Astrocyte (in vitro differentiated cells and primary cell): ENCODE measurements at regions not wholly inside any gene's neighbourhood (a gene's known extent, or its start where the extent isn't known, plus 50 kb on each side); places are given as distances from the start of the nearest gene placed in this dataset.

Source experiments
- DNase-seq: peaks from one replicate; pipeline ENCODE4 v3.0.0-alpha.2; 2010; ENCODE audit warnings: low read depth
- FAIRE-seq: peaks from 2 replicates; lab custom pipeline; 2011; peaks lifted over from hg19 to GRCh38; lab: Jason Lieb, UNC
- H2AFZ ChIP-seq: 2 replicates; pipeline ENCODE4 v1.6.0; 2012; ENCODE audit warnings: low read depth, low read length, inconsistent platforms
- H3K27ac ChIP-seq: 2 replicates; pipeline ENCODE4 v1.5.1; 2011; ENCODE audit warnings: low read depth, low read length, inconsistent platforms
- H3K27me3 ChIP-seq: 2 replicates; pipeline ENCODE4 v1.6.0; 2011; ENCODE audit warnings: low read length, inconsistent platforms; ENCODE audit not compliant: insufficient read depth
- H3K36me3 ChIP-seq: 2 replicates; pipeline ENCODE4 v1.5.1; 2011; ENCODE audit warnings: low read length, inconsistent platforms; ENCODE audit not compliant: insufficient read depth
- H3K4me1 ChIP-seq: 2 replicates; pipeline ENCODE4 v1.5.1; 2011; ENCODE audit warnings: low read length, inconsistent platforms; ENCODE audit not compliant: insufficient read depth
- H3K4me2 ChIP-seq: 2 replicates; pipeline ENCODE4 v1.6.0; 2012; ENCODE audit warnings: low read length, inconsistent platforms
- H3K4me3 ChIP-seq: 2 replicates; pipeline ENCODE4 v1.5.1; 2011; ENCODE audit warnings: low read depth, mild to moderate bottlenecking, low read length, inconsistent platforms; ENCODE audit not compliant: insufficient read depth
- H3K79me2 ChIP-seq: 2 replicates; pipeline ENCODE4 v1.6.0; 2012; ENCODE audit warnings: mild to moderate bottlenecking, low read length, inconsistent platforms; ENCODE audit not compliant: insufficient read depth
- H3K9ac ChIP-seq: 2 replicates; pipeline ENCODE4 v1.6.0; 2012; ENCODE audit warnings: mild to moderate bottlenecking, low read length, inconsistent platforms
- H3K9me3 ChIP-seq: 2 replicates; pipeline ENCODE4 v1.5.1; 2012; ENCODE audit warnings: low read depth, mild to moderate bottlenecking, low read length, inconsistent platforms; ENCODE audit not compliant: insufficient read depth
- H4K20me1 ChIP-seq: 2 replicates; pipeline ENCODE4 v1.6.0; 2012; ENCODE audit warnings: low read length, inconsistent platforms; ENCODE audit not compliant: insufficient read depth
- H3K27ac Mint-ChIP-seq: one replicate; pipeline ENCODE4 v1.8.0; 2021; ENCODE audit warnings: mild to moderate bottlenecking, mixed read lengths; ENCODE audit not compliant: unreplicated experiment
- H3K27me3 Mint-ChIP-seq: one replicate; pipeline ENCODE4 v1.8.0; 2021; ENCODE audit warnings: low read depth, mixed read lengths; ENCODE audit not compliant: unreplicated experiment
- H3K36me3 Mint-ChIP-seq: one replicate; pipeline ENCODE4 v1.8.0; 2021; ENCODE audit warnings: low read depth, mixed read lengths; ENCODE audit not compliant: unreplicated experiment
- H3K4me1 Mint-ChIP-seq: one replicate; pipeline ENCODE4 v1.8.0; 2021; ENCODE audit warnings: low read depth, mixed read lengths; ENCODE audit not compliant: unreplicated experiment
- H3K4me3 Mint-ChIP-seq: one replicate; pipeline ENCODE4 v1.8.0; 2021; ENCODE audit warnings: mild to moderate bottlenecking, moderate library complexity, mixed read lengths; ENCODE audit not compliant: unreplicated experiment
- H3K9me3 Mint-ChIP-seq: one replicate; pipeline ENCODE4 v1.8.0; 2021; ENCODE audit warnings: mild to moderate bottlenecking, mixed read lengths; ENCODE audit not compliant: unreplicated experiment
- CTCF ChIP-seq: IDR thresholded peaks from 2 replicates; pipeline ENCODE4 v1.5.1; 2011; ENCODE audit warnings: low read depth, mild to moderate bottlenecking, inconsistent platforms, low read length, moderate library complexity; ENCODE audit not compliant: insufficient read depth
- EZH2 ChIP-seq: IDR thresholded peaks from 2 replicates; pipeline ENCODE4 v1.6.1; 2012; ENCODE audit warnings: mild to moderate bottlenecking, low read length, inconsistent platforms; ENCODE audit not compliant: insufficient read depth

- Mint-ChIP-seq H3K4me3 (no peak overlapping the region), H3K36me3 (no peaks in the 10 kb centered on the region), H3K27me3 (peaks cover 6% of the 10 kb centered on the region), H3K4me1 (no peaks in the 10 kb centered on the region), H3K9me3 (peaks cover 6% of the 10 kb centered on the region), H3K27ac (no peak overlapping the region)
- Histone ChIP-seq H4K20me1 (no peaks in the 10 kb centered on the region), H3K4me2 (no peak overlapping the region), H3K9ac (no peak overlapping the region), H3K4me3 (no peak overlapping the region), H3K27ac (no peak overlapping the region), H3K36me3 (no peaks in the 10 kb centered on the region), H2AFZ (no peak overlapping the region), H3K9me3 (no peaks in the 10 kb centered on the region), H3K27me3 (peaks cover 8% of the 10 kb centered on the region), H3K4me1 (no peaks in the 10 kb centered on the region), H3K79me2 (no peaks in the 10 kb centered on the region)
- DNase-seq (no peak), FAIRE-seq (no peak)
- TF ChIP-seq CTCF (no peak), EZH2 (no peak)
Measured at GRCh38 chr5:158273035-158273434, 414.1 kb upstream of the CLINT1 start.

- DNase-seq = no peak
- no peak overlapping the region for H3K4me3 Mint-ChIP-seq
- TF ChIP-seq EZH2 = no peak
- TF ChIP-seq CTCF = no peak
- Histone ChIP-seq H3K9me3 (no peaks in the 10 kb centered on the region), H3K79me2 (no peaks in the 10 kb centered on the region), H3K4me3 (no peak overlapping the region), H3K4me1 (no peaks in the 10 kb centered on the region), H3K4me2 (no peak overlapping the region), H3K27ac (no peak overlapping the region), H3K9ac (no peak overlapping the region), H3K27me3 (peaks cover 8% of the 10 kb centered on the region), H3K36me3 (no peaks in the 10 kb centered on the region), H4K20me1 (no peaks in the 10 kb centered on the region), H2AFZ (no peak overlapping the region)
- no peak overlapping the region for H3K27ac Mint-ChIP-seq
- no peaks in the 10 kb centered on the region for H3K36me3 Mint-ChIP-seq
- peaks cover 7% of the 10 kb centered on the region for H3K9me3 Mint-ChIP-seq
- H3K4me1 Mint-ChIP-seq = no peaks in the 10 kb centered on the region
- no peak for FAIRE-seq
- peaks cover 6% of the 10 kb centered on the region for H3K27me3 Mint-ChIP-seq
Measured at GRCh38 chr5:158272409-158272808, 413.5 kb upstream of the CLINT1 start.

- Histone ChIP-seq H4K20me1 (no peaks in the 10 kb centered on the region), H3K27ac (no peak overlapping the region), H3K79me2 (no peaks in the 10 kb centered on the region), H2AFZ (no peak overlapping the region), H3K9ac (no peak overlapping the region), H3K4me2 (no peak overlapping the region), H3K9me3 (peaks cover 3% of the 10 kb centered on the region), H3K36me3 (no peaks in the 10 kb centered on the region), H3K4me1 (no peaks in the 10 kb centered on the region), H3K4me3 (no peak overlapping the region), H3K27me3 (peaks cover 8% of the 10 kb centered on the region)
- no peak for FAIRE-seq
- Mint-ChIP-seq H3K4me3 (no peak overlapping the region), H3K4me1 (no peaks in the 10 kb centered on the region), H3K36me3 (no peaks in the 10 kb centered on the region), H3K9me3 (peaks cover 13% of the 10 kb centered on the region), H3K27ac (no peak overlapping the region), H3K27me3 (peaks cover 5% of the 10 kb centered on the region)
- no peak for DNase-seq
- TF ChIP-seq EZH2 (no peak), CTCF (no peak)
Measured at GRCh38 chr5:158270996-158271554, 412.1 kb upstream of the CLINT1 start.
